GM23338 (cell line): ENCODE measurements at regions not wholly inside any gene's neighbourhood (a gene's known extent, or its start where the extent isn't known, plus 50 kb on each side); places are given as distances from the start of the nearest gene placed in this dataset.
A peak's percentile ranks its signal among the peaks of the same experiment; 100 is the strongest.

ENCODE experiments used
- ATAC-seq: fragments of 200-7000 bp; cut with Tn5 transposase; 3 replicates; pipeline ENCODE4 v1.9.1; 2020
- DNase-seq: peaks from one replicate; pipeline ENCODE4 v3.0.0-alpha.2; 2015; ENCODE audit warnings: low spot score
- H2AFZ ChIP-seq: fragments of 200-600 bp; sonication (generic); 2 replicates; pipeline ENCODE4 v1.8.0; 2016; ENCODE audit warnings: antibody characterized with exemption, mild to moderate bottlenecking, moderate library complexity
- H3F3A ChIP-seq: fragments of 200-600 bp; sonication (generic); replicated peaks from 2 replicates; pipeline ENCODE4 v1.8.0; 2017; ENCODE audit warnings: antibody characterized with exemption, mixed run types, low read depth
- H3K27ac ChIP-seq: fragments of 200-600 bp; sonication (generic); 2 replicates; pipeline ENCODE4 v1.6.1; 2016; ENCODE audit warnings: low read depth
- H3K27me3 ChIP-seq: fragments of 200-600 bp; sonication (generic); 2 replicates; pipeline ENCODE4 v1.8.0; 2016; ENCODE audit warnings: mild to moderate bottlenecking, mixed run types, moderate library complexity; ENCODE audit not compliant: insufficient read depth
- H3K36me3 ChIP-seq: fragments of 200-600 bp; sonication (generic); 2 replicates; pipeline ENCODE4 v1.8.0; 2016; ENCODE audit warnings: mild to moderate bottlenecking; ENCODE audit not compliant: insufficient read depth
- H3K4me1 ChIP-seq: fragments of 200-600 bp; sonication (generic); 2 replicates; pipeline ENCODE4 v1.8.0; 2016; ENCODE audit warnings: mild to moderate bottlenecking, moderate library complexity; ENCODE audit not compliant: insufficient read depth
- H3K4me2 ChIP-seq: fragments of 200-600 bp; sonication (generic); 2 replicates; pipeline ENCODE4 v1.7.1; 2017; ENCODE audit warnings: mixed run types
- H3K4me3 ChIP-seq: fragments of 200-600 bp; sonication (generic); 2 replicates; pipeline ENCODE4 v1.6.1; 2016; ENCODE audit warnings: mixed run types
- H3K79me2 ChIP-seq: fragments of 200-600 bp; sonication (generic); replicated peaks from 2 replicates; pipeline ENCODE4 v1.8.0; 2017; ENCODE audit warnings: mild to moderate bottlenecking; ENCODE audit not compliant: insufficient read depth
- H3K9me2 ChIP-seq: fragments of 200-600 bp; sonication (generic); 2 replicates; pipeline ENCODE4 v1.8.0; 2017; ENCODE audit not compliant: insufficient read depth
- H4K20me1 ChIP-seq: fragments of 200-600 bp; sonication (generic); replicated peaks from 2 replicates; pipeline ENCODE4 v1.8.0; 2017; ENCODE audit warnings: mild to moderate bottlenecking; ENCODE audit not compliant: insufficient read depth
- H3K27ac Mint-ChIP-seq: 2 replicates; pipeline ENCODE4 v1.8.0; 2020; ENCODE audit warnings: inconsistent platforms, mild to moderate bottlenecking, moderate library complexity, mixed read lengths
- H3K27me3 Mint-ChIP-seq: 3 replicates; pipeline ENCODE4 v1.8.0; 2022; ENCODE audit warnings: low read depth, mild to moderate bottlenecking, moderate library complexity, mixed read lengths, inconsistent platforms; ENCODE audit not compliant: insufficient read depth, poor library complexity
- H3K36me3 Mint-ChIP-seq: 3 replicates; pipeline ENCODE4 v1.8.0; 2021; ENCODE audit warnings: low read depth, mild to moderate bottlenecking, inconsistent platforms, moderate library complexity, mixed read lengths
- H3K4me1 Mint-ChIP-seq: 3 replicates; pipeline ENCODE4 v1.8.0; 2020; ENCODE audit warnings: mild to moderate bottlenecking, inconsistent platforms, mixed read lengths
- H3K4me3 Mint-ChIP-seq: 3 replicates; pipeline ENCODE4 v1.8.0; 2021; ENCODE audit warnings: moderate library complexity, mild to moderate bottlenecking, inconsistent platforms, mixed read lengths
- H3K9me3 Mint-ChIP-seq: 3 replicates; pipeline ENCODE4 v1.8.0; 2020; ENCODE audit warnings: moderate library complexity, mild to moderate bottlenecking, inconsistent platforms, mixed read lengths
- CTCF ChIP-seq, 2 experiments: fragments of 200-600 bp in 1 of 2; sonication (generic) in 1 of 2; conservative IDR thresholded peaks; 2 replicates each; pipeline versions ENCODE4 v1.5.1 to v1.6.1; 2016 to 2017; ENCODE audit warnings: antibody characterized with exemption in 2 of 2, low read depth in 2 of 2, mild to moderate bottlenecking in 2 of 2, moderate library complexity in 1 of 2
- ETS1 ChIP-seq: IDR thresholded peaks from 2 replicates; pipeline ENCODE4 v1.6.1; 2016; ENCODE audit warnings: antibody characterized with exemption
- EZH2 ChIP-seq: fragments of 200-600 bp; sonication (generic); IDR thresholded peaks from one replicate; pipeline ENCODE4 v1.8.0; 2017; ENCODE audit warnings: antibody characterized with exemption, mild to moderate bottlenecking, low read depth; ENCODE audit not compliant: unreplicated experiment
- EZH2phosphoT487 ChIP-seq: fragments of 200-600 bp; sonication (generic); IDR thresholded peaks from one replicate; pipeline ENCODE4 v1.8.1; 2018; ENCODE audit warnings: antibody characterized with exemption; ENCODE audit not compliant: unreplicated experiment
- JUNB ChIP-seq: IDR thresholded peaks from one replicate; pipeline ENCODE4 v1.6.1; 2016; ENCODE audit warnings: antibody characterized with exemption; ENCODE audit not compliant: unreplicated experiment
- NANOG ChIP-seq: IDR thresholded peaks from 2 replicates; pipeline ENCODE4 v1.6.1; 2016; ENCODE audit warnings: antibody characterized with exemption, borderline replicate concordance
- POLR2AphosphoS5 ChIP-seq: IDR thresholded peaks from 2 replicates; pipeline ENCODE4 v1.6.1; 2016; ENCODE audit warnings: antibody characterized with exemption, low read depth
- REST ChIP-seq: IDR thresholded peaks from one replicate; pipeline ENCODE4 v1.6.1; 2018; ENCODE audit warnings: antibody characterized with exemption; ENCODE audit not compliant: unreplicated experiment
- STAT1 ChIP-seq: IDR thresholded peaks from one replicate; pipeline ENCODE4 v1.6.1; 2016; ENCODE audit warnings: antibody characterized with exemption; ENCODE audit not compliant: unreplicated experiment
- TF ChIP-seq, protein P1 (sequence below): fragments of 250-450 bp; sonication (Bioruptor Pico); IDR thresholded peaks from 2 replicates; pipeline ENCODE4 v1.5.0; 2020; ENCODE audit warnings: mild to moderate bottlenecking, moderate library complexity

GRCh38 chr5:61966997-61967396 lies 339.0 kb upstream of the KIF2A start:
- no peak overlapping the region for H3K27ac ChIP-seq
- no peaks in the 10 kb centered on the region for H3K27me3 ChIP-seq
- DNase-seq (peak; percentile 3), ATAC-seq (peak; percentile 31; the same call in 1 of the 3 replicates)
- no peaks in the 10 kb centered on the region for H3K79me2 ChIP-seq
- H3K9me2 ChIP-seq = peaks cover 24% of the 10 kb centered on the region
- H3K4me1 ChIP-seq = no peaks in the 10 kb centered on the region; the same call in 1 of the 2 replicates
- H3K36me3 ChIP-seq = no peaks in the 10 kb centered on the region
- H3K4me3 ChIP-seq = no peak overlapping the region
- H3F3A ChIP-seq = no peaks in the 10 kb centered on the region
- no peak overlapping the region for H3K27ac Mint-ChIP-seq
- H3K4me1 Mint-ChIP-seq = peaks cover 14% of the 10 kb centered on the region; the same call in 2 of the 3 replicates
- H3K4me2 ChIP-seq = no peak overlapping the region
- no peak overlapping the region for H3K4me3 Mint-ChIP-seq
- no peaks in the 10 kb centered on the region for H4K20me1 ChIP-seq
- no peaks in the 10 kb centered on the region for H3K36me3 Mint-ChIP-seq
- H3K9me3 Mint-ChIP-seq = no peaks in the 10 kb centered on the region
- TF ChIP-seq, protein P1, sequence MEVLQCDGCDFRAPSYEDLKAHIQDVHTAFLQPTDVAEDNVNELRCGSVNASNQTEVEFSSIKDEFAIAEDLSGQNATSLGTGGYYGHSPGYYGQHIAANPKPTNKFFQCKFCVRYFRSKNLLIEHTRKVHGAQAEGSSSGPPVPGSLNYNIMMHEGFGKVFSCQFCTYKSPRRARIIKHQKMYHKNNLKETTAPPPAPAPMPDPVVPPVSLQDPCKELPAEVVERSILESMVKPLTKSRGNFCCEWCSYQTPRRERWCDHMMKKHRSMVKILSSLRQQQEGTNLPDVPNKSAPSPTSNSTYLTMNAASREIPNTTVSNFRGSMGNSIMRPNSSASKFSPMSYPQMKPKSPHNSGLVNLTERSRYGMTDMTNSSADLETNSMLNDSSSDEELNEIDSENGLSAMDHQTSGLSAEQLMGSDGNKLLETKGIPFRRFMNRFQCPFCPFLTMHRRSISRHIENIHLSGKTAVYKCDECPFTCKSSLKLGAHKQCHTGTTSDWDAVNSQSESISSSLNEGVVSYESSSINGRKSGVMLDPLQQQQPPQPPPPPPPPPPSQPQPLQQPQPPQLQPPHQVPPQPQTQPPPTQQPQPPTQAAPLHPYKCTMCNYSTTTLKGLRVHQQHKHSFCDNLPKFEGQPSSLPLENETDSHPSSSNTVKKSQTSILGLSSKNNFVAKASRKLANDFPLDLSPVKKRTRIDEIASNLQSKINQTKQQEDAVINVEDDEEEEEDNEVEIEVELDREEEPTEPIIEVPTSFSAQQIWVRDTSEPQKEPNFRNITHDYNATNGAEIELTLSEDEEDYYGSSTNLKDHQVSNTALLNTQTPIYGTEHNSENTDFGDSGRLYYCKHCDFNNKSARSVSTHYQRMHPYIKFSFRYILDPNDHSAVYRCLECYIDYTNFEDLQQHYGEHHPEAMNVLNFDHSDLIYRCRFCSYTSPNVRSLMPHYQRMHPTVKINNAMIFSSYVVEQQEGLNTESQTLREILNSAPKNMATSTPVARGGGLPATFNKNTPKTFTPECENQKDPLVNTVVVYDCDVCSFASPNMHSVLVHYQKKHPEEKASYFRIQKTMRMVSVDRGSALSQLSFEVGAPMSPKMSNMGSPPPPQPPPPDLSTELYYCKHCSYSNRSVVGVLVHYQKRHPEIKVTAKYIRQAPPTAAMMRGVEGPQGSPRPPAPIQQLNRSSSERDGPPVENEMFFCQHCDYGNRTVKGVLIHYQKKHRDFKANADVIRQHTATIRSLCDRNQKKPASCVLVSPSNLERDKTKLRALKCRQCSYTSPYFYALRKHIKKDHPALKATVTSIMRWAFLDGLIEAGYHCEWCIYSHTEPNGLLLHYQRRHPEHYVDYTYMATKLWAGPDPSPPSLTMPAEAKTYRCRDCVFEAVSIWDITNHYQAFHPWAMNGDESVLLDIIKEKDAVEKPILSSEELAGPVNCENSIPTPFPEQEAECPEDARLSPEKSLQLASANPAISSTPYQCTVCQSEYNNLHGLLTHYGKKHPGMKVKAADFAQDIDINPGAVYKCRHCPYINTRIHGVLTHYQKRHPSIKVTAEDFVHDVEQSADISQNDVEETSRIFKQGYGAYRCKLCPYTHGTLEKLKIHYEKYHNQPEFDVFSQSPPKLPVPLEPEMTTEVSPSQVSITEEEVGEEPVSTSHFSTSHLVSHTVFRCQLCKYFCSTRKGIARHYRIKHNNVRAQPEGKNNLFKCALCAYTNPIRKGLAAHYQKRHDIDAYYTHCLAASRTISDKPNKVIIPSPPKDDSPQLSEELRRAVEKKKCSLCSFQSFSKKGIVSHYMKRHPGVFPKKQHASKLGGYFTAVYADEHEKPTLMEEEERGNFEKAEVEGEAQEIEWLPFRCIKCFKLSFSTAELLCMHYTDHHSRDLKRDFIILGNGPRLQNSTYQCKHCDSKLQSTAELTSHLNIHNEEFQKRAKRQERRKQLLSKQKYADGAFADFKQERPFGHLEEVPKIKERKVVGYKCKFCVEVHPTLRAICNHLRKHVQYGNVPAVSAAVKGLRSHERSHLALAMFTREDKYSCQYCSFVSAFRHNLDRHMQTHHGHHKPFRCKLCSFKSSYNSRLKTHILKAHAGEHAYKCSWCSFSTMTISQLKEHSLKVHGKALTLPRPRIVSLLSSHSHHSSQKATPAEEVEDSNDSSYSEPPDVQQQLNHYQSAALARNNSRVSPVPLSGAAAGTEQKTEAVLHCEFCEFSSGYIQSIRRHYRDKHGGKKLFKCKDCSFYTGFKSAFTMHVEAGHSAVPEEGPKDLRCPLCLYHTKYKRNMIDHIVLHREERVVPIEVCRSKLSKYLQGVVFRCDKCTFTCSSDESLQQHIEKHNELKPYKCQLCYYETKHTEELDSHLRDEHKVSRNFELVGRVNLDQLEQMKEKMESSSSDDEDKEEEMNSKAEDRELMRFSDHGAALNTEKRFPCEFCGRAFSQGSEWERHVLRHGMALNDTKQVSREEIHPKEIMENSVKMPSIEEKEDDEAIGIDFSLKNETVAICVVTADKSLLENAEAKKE = no peak
- no peak for TF ChIP-seq JUNB
- TF ChIP-seq STAT1 = no peak
- TF ChIP-seq ETS1 = no peak
- TF ChIP-seq POLR2AphosphoS5 = no peak
- TF ChIP-seq CTCF (conservative IDR thresholded peaks at IDR 0.05; ENCODE audit: low read depth in 2 of 2) = no peak
- TF ChIP-seq REST = no peak
- TF ChIP-seq NANOG = no peak
- no peak for TF ChIP-seq EZH2
- TF ChIP-seq EZH2phosphoT487 = no peak
- H2AFZ ChIP-seq = peak overlapping the region; percentile 75
- H3K27me3 Mint-ChIP-seq = no peaks in the 10 kb centered on the region
